ENCODE measurements at regions not wholly inside any gene's neighbourhood (a gene's known extent, or its start where the extent isn't known, plus 50 kb on each side); places are given as distances from the start of the nearest gene placed in this dataset.
A peak's percentile ranks its signal among the peaks of the same experiment; 100 is the strongest.

DNA sequence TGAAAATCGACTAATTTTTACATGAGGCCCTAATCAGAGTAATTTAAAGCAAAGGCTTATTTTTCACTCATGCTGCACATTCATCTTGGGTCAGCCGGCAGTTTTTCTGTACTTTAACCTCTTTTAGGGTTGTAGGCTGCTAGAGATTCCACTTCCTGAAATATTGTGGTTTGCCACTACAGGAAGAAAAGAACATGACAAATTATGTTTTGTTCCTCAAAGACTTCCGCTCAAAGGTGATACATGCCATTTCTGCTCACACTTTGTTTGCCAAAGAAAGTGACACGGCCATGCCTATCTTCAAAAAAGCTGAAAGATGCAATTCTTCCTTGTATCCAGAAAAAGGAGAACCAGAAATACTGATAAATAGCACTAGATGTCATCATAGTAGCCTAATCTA, 183.4 kb upstream of the PPFIA2 start:
- 33 to 36% methylated on average over 4 of the region's 4 CpGs for WGBS, 2 donors
- TF ChIP-seq POLR2A (IDR thresholded peaks at IDR 0.05) (no peak), POLR2AphosphoS5 (IDR thresholded peaks at IDR 0.05) (no peak), EP300 (IDR thresholded peaks at IDR 0.05) (no peak)
- TF ChIP-seq, protein P1, sequence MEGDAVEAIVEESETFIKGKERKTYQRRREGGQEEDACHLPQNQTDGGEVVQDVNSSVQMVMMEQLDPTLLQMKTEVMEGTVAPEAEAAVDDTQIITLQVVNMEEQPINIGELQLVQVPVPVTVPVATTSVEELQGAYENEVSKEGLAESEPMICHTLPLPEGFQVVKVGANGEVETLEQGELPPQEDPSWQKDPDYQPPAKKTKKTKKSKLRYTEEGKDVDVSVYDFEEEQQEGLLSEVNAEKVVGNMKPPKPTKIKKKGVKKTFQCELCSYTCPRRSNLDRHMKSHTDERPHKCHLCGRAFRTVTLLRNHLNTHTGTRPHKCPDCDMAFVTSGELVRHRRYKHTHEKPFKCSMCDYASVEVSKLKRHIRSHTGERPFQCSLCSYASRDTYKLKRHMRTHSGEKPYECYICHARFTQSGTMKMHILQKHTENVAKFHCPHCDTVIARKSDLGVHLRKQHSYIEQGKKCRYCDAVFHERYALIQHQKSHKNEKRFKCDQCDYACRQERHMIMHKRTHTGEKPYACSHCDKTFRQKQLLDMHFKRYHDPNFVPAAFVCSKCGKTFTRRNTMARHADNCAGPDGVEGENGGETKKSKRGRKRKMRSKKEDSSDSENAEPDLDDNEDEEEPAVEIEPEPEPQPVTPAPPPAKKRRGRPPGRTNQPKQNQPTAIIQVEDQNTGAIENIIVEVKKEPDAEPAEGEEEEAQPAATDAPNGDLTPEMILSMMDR (IDR thresholded peaks at IDR 0.05) = no peak
- ATAC-seq (ENCODE audit: low FRiP score in 2 of 2) = peak in 1 of 2 donors; percentile 53

GRCh38 chr12:81930037-81930436, 170.9 kb upstream of the PPFIA2 start:
- WGBS, 2 donors = 80 to 91% methylated on average over 2 of the region's 2 CpGs
- DNase-seq (no peak), ATAC-seq (ENCODE audit: low FRiP score in 2 of 2) (no peak)
- Histone ChIP-seq H3K4me1 (no peaks in the 10 kb centered on the region), H3K27me3 (no peaks in the 10 kb centered on the region), H3K4me3 (no peak overlapping the region), H3K36me3 (no peaks in the 10 kb centered on the region), H3K9me3 (no peaks in the 10 kb centered on the region), H3K27ac (no peak overlapping the region)
- TF ChIP-seq EP300 (IDR thresholded peaks at IDR 0.05) (no peak), POLR2A (IDR thresholded peaks at IDR 0.05) (no peak), POLR2AphosphoS5 (IDR thresholded peaks at IDR 0.05) (no peak)
- TF ChIP-seq, protein P1 (IDR thresholded peaks at IDR 0.05) = no peak

More for the DNA sequence above, 183.4 kb upstream of the PPFIA2 start:
- no peak overlapping the region for H3K4me3 ChIP-seq
- peak overlapping the region in 1 of 4 donors; percentile 4 for H3K27ac ChIP-seq
- no peak for DNase-seq
- no peaks in the 10 kb centered on the region for H3K36me3 ChIP-seq
- no peaks in the 10 kb centered on the region for H3K27me3 ChIP-seq
- H3K9me3 ChIP-seq = no peaks in the 10 kb centered on the region
- H3K4me1 ChIP-seq = no peaks in the 10 kb centered on the region

DNA sequence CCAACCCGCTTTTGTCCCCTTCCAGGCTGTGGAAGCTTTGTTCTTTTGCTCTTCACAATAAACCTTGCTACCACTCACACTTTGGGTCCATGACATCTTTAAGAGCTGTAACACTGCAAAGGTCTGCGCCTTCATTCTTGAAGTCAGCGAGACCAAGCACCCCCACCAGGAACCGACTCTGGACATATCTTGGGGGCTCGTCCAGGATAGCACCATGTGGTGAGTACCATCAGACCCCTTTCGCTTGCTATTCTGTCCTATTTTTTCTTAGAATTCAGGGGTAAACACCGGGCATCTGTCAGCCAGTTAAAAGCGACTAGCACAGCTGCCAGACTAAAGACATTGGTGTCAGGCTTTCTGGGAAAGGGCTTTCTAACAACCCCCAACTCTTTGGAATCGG, 137.6 kb upstream of the PPFIA2 start:
- WGBS, 2 donors = 91 to 93% methylated on average over 9 of the region's 9 CpGs
- DNase-seq = no peak
- ATAC-seq (ENCODE audit: low FRiP score in 2 of 2) = no peak

DNA sequence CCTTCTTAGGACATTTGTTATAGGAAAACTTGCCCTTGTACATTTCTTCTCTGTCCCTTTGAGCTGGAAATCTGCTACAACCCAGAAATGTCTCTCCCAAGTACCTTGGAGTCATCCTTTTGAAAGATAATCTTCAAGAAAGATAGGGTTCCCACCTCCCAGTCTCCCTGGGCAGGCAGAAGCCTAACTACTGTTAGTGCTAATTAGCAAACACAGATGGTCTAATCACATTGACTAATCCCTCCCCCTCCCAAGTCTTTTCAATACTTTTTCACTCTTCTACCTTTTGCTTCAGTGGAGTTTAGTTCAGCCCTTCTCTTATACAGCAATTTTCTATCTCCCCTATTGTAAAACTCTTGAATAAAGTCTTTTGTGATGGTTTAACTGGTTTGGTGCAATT, 129.8 kb upstream of the PPFIA2 start:
- Histone ChIP-seq H3K4me1 (no peaks in the 10 kb centered on the region), H3K27ac (no peak overlapping the region), H3K4me3 (no peak overlapping the region), H3K36me3 (no peaks in the 10 kb centered on the region), H3K27me3 (no peaks in the 10 kb centered on the region), H3K9me3 (no peaks in the 10 kb centered on the region)
- ATAC-seq (ENCODE audit: low FRiP score in 2 of 2) = no peak
- no peak for DNase-seq
- TF ChIP-seq, protein P1 (IDR thresholded peaks at IDR 0.05) = no peak
- TF ChIP-seq POLR2AphosphoS5 (IDR thresholded peaks at IDR 0.05) = no peak
- no peak for TF ChIP-seq POLR2A (IDR thresholded peaks at IDR 0.05)
- no peak for TF ChIP-seq EP300 (IDR thresholded peaks at IDR 0.05)

More for the DNA sequence above, 137.6 kb upstream of the PPFIA2 start:
- peaks cover 7 to 22% (median 14%) of the 10 kb centered on the region in 4 donors for H3K9me3 ChIP-seq
- H3K27ac ChIP-seq = no peak overlapping the region
- TF ChIP-seq, protein P1 (IDR thresholded peaks at IDR 0.05) = no peak
- TF ChIP-seq EP300 (IDR thresholded peaks at IDR 0.05) = no peak
- TF ChIP-seq POLR2A (IDR thresholded peaks at IDR 0.05) = no peak
- no peak for TF ChIP-seq POLR2AphosphoS5 (IDR thresholded peaks at IDR 0.05)
- no peaks in the 10 kb centered on the region for H3K4me1 ChIP-seq
- no peaks in the 10 kb centered on the region for H3K36me3 ChIP-seq
- H3K4me3 ChIP-seq = no peak overlapping the region
- no peaks in the 10 kb centered on the region for H3K27me3 ChIP-seq

- no peaks in the 10 kb centered on the region for H3K4me1 ChIP-seq
- TF ChIP-seq EP300 (IDR thresholded peaks at IDR 0.05) (no peak), POLR2AphosphoS5 (IDR thresholded peaks at IDR 0.05) (no peak), POLR2A (IDR thresholded peaks at IDR 0.05) (no peak)
- TF ChIP-seq, protein P1 (IDR thresholded peaks at IDR 0.05) = no peak
- H3K36me3 ChIP-seq = no peaks in the 10 kb centered on the region
- DNase-seq (no peak), ATAC-seq (ENCODE audit: low FRiP score in 2 of 2) (no peak)
- H3K4me3 ChIP-seq = no peak overlapping the region
- H3K27me3 ChIP-seq = no peaks in the 10 kb centered on the region
- no peak overlapping the region for H3K27ac ChIP-seq
- H3K9me3 ChIP-seq = no peaks in the 10 kb centered on the region
Observed at GRCh38 chr12:81888106-81888740, 129.1 kb upstream of the PPFIA2 start.

Measured in upper lobe of left lung (tissue), 6 donors.